NCI-H82 (cell line): ENCODE measurements at regions not wholly inside any gene's neighbourhood (a gene's known extent, or its start where the extent isn't known, plus 50 kb on each side); places are given as distances from the start of the nearest gene placed in this dataset.
A peak's percentile ranks its signal among the peaks of the same experiment; 100 is the strongest.

Source experiments
- DNase-seq: peaks from one replicate; lab custom pipeline; 2025; lab: John Stamatoyannopoulos, UW

DNA sequence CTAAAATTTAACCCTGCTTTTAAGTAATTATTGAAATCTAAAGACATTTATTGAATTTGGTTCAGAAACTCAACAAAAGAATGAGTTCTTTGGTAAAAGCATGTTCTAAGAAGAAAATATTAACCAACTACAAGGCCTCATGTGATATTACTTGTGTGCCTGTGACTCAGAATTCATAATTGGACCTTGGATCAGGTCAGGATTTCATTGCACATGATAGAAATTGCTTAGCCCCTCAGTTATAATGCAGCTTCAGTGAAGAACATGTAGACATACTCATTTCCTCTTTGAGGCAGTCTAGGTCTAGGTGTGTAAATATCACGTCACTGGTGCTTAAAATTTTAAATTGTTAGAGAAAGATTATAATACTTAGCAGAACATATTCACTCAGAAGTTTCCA, 410.0 kb upstream of the SOX9 start:
- no peak for DNase-seq

DNA sequence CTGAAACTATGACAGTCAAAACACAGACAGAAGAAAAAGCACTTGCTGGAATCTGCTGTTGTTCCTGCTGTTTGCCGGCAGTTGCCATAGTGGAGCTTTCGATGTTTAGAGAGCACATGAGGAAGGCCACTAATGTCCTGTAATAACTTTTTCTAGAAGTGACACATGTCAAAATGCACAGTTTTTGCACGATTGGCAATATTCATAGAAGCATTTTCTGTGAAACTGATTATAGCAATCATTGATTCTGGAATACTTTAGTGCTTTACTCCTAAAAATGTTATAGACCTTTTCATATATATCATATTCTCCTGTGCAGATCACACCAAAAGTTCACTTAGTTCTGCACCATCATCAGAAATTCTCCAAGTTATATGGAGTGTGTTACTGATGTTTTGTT, 407.0 kb upstream of the SOX9 start:
- DNase-seq: no peak

DNA sequence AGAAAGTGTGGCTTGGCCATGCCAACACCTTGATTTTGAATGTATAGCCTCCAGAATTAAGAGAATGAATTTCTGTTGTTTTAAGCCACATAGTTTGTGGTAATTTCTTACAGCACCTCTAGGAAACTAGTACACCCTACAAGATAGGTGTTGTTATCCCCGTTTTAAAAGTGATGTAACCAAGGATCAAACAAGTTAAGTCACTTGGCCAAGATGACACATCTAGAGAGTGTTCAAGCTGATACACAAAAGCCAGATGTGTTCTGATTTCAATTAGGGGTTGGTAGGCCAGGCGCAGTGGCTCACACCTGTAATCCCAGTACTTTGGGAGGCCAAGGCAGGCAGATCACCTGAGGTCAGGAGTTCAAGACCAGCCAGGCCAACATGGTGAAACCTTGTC, 396.5 kb upstream of the SOX9 start:
- no peak for DNase-seq

DNA sequence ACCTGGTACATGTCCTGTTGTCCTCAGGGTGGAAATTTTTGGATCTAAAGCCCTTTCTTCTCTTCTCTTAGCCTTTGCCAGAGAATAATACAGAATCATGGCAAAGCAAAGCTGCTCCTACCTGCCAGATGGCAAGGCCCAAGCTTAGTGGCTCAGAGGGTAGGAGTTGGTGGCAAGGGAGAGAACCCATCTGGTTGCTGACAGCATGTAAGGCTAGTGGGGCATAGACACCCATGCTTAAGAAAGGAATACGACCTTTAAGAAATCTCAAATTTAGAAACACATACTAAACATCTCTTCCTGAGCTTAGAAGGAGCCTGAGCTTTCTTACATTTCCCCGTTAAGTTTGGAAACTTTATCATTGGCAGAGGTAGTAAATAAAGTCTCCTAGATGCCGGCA, 395.0 kb upstream of the SOX9 start:
- no peak for DNase-seq

DNA sequence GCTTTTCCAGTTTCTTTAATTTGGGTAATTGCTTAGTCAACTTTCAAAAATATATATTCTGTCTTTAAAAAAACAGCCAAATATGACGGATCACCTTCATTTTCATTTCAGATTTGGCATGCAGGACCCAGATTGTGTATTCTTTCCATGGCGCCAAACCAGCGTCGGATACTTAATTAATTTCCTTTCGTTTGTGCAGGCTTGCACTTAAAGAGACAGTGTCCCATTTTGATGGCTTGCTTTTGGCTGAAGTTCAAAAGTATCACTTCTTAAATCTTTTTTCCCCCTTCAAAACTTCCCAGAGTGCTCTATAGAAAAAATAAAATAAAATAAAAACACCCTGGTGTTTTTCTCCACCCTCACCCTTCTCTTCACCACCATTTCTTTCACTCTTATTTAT, 394.5 kb upstream of the SOX9 start:
- no peak for DNase-seq

DNA sequence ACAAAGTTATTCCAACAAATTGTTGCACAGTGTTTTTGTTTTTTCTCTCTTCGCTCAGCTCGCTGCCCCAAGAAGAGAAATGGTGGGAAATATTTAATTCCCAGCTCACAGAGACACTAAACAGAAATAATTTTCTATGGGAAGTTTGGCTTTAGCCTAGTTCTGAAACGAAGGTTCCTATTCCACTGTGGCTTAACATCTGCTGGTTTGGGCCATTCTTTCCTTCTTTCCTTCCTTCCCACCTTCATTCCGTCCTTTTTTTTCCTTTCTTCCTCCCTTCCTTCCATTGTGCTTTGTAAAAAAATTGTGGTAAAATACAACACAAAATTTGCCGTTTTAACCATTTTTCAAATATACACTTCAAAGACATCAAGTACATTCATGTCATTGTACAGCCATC, 393.5 kb upstream of the SOX9 start:
- DNase-seq: no peak

DNA sequence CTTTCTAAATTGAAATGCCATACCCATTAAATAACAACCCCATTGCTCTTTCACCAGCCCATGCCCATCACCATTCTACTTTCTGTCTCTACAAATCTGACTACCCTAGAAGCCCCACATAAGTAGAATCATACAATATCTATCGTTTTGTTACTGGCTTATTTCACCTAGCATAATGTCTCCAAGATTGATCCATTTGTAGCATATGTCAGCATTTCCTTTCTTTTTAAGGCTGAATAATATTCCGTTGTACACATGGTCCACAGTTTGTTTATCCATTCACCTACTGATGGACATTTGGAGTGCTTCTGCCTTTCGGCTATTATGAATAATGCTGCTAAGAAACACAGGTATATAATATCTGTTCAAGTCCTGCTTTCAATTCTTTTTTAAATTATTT, 393.1 kb upstream of the SOX9 start:
- DNase-seq: no peak

DNA sequence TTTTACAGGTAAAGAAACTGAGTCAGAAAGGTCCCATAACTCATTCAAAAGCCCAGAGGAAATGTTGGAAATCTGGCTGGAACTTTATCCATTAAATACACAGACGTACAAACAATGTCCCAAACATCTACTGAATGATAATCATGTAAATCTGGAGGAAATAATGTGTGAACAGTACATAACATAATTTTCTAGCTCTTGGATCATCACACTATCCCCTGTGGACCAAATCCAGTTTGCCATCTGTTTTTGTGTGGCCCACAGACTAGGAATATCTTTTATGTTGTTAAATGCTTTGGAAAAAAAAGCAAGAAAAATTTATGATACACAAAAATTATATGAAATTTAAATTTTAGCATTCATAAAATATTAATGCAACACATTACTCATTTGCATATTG, 389.9 kb upstream of the SOX9 start:
- DNase-seq: no peak

DNA sequence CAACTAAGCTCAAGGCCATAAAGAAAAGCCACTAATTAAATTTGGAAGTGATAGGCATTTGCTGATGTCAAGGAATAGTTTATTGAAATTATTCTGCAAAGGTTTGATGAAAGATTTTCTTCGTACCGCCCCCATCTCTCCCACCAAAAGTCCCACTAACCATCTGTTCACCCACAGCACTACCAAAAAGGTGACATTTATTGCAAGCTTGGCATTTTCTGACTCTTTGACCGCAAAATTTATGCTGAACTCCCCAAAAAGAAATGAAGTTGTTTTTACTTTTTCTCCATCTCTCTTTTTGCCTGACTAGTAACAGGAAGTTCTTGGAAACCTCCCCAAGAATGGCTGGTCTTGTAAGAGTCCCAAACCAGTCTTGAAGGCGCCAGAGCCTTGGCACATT, 384.9 kb upstream of the SOX9 start:
- no peak for DNase-seq

DNA sequence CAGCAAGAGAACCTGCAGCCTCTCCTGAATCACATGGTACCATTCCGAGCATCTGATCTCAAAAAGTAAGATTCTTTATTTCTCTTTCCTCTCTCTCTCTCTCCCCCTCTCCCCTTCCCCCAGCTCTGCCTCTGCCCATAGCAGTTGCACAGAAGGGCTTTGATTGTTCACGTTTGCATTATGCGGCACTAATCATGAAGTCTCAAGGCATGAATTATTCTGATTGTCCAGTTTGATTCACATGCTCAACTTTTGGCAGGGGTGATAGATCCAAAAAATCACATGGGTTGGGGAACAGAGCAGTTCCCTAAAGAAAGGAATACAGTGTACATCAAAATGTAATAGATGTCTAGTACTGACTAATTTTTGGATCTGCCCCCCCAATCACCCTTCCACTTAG, 380.0 kb upstream of the SOX9 start:
- DNase-seq: no peak

DNA sequence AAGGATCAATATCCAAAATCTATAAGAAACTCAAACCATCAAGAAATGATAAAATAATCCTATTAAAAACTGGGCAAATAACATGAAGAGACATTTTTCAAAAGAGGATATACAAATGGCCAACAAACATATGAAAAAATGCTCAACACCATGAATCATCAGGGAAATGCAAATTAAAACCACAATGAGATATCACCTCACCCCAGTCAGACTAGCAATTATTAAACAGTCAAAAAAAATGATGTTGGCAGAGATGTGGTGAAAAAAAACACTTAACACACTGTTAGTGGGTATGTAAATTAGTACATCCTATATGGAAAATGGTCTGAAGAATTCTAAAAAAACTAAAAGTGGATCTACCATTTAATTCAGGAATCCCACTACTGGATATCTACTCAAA, 379.0 kb upstream of the SOX9 start:
- DNase-seq: no peak

DNA sequence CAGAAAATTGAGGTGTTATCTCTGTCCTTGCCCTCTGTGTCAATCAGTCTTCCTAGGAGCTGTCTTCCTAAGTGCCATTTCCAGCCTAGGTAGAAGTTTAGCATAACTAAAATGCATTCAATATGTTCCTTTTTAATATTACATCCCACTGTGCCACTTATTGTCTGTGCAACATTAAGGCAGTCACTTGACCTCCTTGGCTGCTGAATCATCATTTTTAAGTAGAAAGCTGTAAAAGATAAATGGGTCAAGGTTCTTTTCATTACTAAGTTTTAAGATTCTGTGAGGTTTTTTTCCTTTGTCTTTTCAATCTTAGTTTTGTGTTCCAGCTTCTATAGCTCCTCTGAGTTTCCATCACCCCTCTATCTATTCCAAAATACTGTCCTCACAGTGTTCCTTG, 371.9 kb upstream of the SOX9 start:
- no peak for DNase-seq

DNA sequence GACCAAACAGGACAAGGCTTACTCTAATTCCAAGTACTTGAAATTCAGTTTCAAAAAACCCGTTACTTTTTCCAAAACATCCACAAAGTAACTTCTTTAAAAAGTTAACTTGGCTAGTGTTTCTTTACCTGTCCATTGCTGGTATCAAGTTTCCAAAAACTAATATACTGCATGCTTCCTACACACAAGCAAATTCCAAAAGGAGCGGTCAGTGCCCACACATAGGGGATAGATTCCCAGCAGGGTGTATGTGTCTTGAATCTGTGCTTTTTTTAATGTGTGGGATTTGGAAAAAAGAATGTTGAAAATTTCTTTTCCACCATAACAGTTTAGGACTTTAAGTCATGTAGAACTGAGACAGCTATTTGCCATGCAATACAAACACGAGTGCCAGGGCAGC, 367.8 kb upstream of the SOX9 start:
- DNase-seq: no peak

DNA sequence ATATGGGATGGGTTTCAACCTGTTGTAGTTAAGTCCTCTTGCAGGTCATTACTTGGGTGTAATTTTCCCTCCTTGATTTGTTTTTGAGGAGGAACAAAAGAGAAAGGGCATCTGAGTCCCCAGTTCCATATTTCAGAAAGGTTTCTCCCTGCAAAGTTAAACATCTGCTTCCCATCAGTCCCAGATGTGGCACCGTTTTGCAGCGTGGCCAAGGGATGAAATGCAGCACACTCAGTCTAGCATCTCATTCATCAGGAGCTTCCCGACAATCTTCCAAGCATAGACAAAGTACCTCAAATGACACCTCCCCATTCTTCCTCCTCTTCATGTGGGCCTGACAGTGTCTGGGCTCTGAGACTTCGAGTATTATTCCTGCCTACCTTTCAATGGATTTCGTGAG, 363.7 kb upstream of the SOX9 start:
- DNase-seq: no peak

DNA sequence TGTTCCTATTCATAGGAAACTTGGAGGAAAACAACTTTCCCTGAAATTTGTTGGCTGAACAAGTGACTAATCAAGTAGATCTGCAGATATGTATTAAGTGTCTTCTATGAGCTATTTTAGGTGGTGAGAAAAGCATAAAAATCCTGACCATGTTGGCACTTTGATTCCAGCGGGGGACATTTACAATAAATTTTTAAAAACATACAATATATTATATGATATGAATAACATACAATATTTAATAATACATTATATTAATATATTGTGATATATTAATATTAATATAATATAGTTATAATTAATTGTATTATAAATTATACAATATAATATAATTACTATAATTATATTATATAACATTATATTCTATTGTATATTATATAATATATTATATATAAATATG, 362.9 kb upstream of the SOX9 start:
- no peak for DNase-seq

DNA sequence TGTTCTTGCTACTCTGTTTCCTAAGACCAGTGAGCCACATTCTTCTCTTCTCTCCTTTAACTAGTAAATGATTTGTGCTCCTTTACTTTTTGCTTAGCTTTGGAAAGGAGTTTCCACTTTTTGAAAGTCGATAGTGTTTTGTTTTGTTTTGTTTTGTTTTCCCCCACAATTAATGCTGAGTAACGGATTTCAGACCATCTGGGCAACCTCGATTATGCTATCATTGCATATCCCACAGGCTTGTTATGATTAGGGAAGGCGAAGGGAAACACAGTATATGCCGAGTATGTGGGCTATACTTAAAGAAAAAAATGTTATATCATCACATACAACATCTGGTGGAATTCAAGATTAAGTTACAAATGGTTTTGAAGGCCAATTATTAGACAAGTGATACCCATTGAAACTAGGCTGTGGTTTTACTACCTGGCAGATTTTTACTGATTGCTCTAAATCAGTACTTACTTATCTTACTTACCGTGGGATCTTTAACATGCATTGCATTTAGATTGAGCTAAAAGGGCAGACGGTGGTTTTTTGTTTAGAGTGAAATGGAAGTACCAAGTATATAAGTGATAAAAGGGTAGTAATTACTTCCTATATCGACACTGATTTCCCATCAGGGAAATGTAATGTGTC, 361.3 kb upstream of the SOX9 start:
- no peak for DNase-seq

DNA sequence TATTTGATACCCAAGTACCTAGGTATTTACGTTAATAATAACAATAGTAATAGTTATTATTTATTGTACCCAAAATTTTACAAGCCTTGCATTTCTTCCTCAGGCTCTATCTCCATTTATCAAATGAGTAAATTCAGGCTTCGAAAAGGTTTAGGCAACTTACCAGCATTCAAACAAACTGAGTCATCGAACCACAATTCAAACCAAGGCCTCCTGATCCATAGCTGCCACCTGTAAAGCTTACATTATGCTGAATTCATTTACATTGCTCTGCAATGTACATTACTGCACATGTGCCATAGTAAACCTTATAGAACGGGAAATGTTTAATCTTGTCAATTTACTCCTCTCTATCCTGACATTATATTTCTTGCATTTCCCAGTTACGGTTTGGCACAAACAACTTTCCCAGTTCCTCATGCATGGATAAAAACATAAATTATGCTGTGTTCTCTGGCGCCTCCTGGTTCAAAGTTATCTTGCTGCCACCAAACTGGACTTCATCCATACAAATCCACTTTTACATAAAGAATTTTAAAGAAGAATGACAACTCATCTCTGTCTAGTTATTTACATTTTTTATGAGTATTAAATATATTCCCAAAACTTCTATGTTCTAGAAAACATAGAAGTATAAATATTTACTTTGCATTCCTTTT, 360.6 kb upstream of the SOX9 start:
- no peak for DNase-seq

DNA sequence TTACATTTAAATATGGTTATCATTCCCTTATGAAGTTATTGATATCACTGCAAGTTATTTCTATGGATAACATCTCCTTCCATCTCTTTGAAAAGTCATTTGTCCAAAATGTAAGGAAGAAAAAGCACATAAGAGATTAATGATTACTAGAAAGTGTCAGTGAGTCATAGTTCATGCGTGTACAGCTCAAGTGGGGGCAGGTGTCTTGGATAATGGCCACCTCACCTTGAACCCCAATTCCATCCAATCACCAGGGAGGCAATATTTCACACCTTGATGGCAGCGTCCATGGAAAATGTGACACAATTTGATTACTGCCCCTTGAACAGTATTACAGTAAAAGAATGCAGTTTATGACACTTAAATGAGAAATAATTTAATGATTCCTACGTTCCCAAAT, 358.3 kb upstream of the SOX9 start:
- DNase-seq: no peak

DNA sequence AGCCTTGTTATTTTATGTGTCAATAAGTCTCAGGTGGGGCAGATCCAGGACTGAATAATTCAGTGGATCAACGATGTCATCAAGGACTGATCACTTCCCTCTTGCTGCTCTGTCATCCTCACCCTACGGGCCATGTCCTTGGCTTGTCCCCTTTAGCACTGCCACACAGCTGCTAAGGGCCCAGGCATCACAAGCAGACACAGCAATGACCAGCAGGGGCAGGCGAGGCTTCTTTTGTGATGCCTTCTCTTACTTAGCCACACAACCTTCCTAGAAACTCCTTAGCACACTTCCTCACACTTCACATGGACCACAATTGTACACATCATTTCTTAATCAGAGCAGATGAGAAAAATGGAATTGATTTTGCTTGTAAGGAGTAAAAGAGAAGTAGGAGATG, 356.3 kb upstream of the SOX9 start:
- DNase-seq: peak; percentile 56

DNA sequence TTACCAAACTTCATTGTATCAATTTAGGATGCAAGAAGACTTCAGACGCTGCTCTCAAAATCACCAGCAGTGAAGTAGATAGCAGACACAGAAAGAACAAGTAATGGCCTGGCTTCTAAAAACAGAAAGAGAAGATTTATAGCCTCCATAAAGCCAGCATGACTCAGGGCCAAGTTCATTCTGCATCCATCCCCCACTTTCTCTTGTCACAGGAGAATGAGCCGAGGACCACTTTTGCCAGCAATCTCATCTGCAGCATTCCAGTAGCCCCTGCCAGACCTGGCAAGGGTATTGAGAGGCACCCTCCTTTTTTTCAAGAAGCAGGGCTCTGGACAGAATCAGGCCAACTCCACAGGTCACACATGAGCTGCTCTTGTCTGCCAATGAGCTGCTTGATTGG, 355.4 kb upstream of the SOX9 start:
- DNase-seq: no peak

DNA sequence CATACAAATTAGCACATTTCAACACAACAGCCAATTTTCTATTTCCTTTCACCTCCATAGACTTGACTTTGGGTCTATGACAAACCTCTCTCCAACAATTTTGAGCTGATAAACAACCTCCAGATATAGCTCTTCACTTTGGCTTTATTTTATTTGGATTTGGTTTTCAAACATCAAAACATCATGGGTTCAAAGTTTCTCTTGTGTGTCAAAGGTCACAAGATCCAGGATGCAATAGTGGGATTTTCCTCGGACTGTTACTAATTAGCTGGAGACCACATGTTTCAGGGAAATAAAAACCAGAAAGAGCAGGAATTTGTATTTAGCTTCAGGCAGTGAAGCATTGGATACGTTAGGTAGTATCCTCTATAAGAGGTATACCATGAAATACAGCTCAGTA, 351.0 kb upstream of the SOX9 start:
- no peak for DNase-seq

DNA sequence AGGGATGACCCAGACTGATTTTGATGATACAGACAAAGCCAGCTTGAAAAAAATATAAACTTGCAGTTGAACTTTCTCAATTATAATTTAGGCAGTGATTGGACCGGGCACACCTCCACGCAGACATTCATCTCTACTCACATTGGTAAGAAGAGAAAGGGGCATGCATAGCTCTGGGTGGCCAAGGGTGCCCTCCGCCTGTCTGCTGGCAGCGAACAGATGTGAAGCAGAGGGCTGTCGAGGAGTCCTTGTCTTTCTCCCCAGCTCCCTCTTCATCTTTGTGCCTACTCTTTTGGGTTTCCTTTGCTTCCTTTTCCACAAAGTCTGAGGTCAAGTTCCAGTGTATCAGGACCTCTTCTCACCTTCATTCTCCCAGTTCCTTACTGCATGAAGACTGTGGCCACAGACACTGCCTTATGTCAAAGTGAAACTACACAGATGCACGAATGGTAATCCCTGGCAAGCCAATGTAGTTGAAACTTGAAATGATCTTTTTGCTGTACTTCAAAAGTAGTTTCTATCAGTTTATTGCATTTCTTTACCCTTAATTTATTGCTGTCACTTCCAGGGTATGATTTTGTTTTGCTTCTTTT, 343.7 kb upstream of the SOX9 start:
- no peak for DNase-seq

DNA sequence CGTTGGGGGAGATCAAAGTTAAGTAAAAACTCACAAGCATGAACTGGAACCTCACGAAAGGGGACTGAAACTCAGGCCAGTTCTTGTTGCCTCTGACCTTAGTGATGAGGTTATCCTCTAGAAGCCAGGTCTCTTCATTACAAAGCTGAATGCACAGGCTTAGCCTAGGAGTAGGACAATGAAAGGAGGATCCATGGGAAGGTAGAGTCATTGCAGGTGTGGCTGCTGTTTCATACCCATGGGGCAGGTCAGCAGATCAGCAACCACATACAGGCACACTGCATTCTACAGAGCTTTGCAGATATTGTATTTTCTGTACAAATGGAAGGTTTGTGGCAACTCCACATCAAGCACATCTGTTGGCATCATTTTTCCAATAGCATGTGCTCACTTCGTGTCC, 341.3 kb upstream of the SOX9 start:
- no peak for DNase-seq

DNA sequence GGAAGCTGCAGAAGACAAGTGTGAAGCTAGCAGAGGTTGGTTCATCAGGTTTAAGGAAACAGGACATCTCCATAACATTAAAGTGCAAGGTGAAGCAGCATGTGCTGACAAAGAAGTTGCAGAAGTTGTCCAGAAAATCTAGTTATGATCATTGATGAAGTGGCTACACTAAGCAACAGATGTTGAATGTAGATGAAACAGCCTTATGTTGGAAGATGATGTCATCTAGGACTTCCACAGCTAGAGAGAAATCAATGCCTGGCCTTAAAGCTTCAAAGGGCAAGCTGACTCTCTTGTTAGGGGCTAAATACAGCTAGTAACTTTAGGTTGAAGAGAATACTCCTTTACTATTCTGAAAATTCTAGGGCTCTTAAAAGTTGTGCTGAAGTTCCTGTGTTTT, 340.2 kb upstream of the SOX9 start:
- DNase-seq: no peak
